Mesothelial cell of epicardium (in vitro differentiated cells): ENCODE measurements at regions not wholly inside any gene's neighbourhood (a gene's known extent, or its start where the extent isn't known, plus 50 kb on each side); places are given as distances from the start of the nearest gene placed in this dataset.

Experiments
- DNase-seq, 2 experiments: peaks; one replicate each; pipeline ENCODE4 v3.0.0; 2021; ENCODE audit warnings: low spot score in 2 of 2; ENCODE audit not compliant: unreplicated experiment in 2 of 2
- H3K27ac Mint-ChIP-seq: 2 replicates; pipeline ENCODE4 v1.8.0; 2021; ENCODE audit warnings: mixed read lengths
- H3K27me3 Mint-ChIP-seq: 2 replicates; pipeline ENCODE4 v1.8.0; 2021; ENCODE audit warnings: low read depth, mixed read lengths
- H3K36me3 Mint-ChIP-seq: 2 replicates; pipeline ENCODE4 v1.8.0; 2021; ENCODE audit warnings: mixed read lengths
- H3K4me1 Mint-ChIP-seq: 2 replicates; pipeline ENCODE4 v1.8.0; 2021; ENCODE audit warnings: mixed read lengths
- H3K4me3 Mint-ChIP-seq: 2 replicates; pipeline ENCODE4 v1.8.0; 2021; ENCODE audit warnings: mild to moderate bottlenecking, moderate library complexity, mixed read lengths
- H3K9me3 Mint-ChIP-seq: 2 replicates; pipeline ENCODE4 v1.8.0; 2021; ENCODE audit warnings: mixed read lengths
- TF ChIP-seq, protein P1 (sequence below): fragments of 200-600 bp; sonication (generic); IDR thresholded peaks from one replicate; pipeline ENCODE4 v1.5.0; 2021; ENCODE audit warnings: antibody characterized with exemption; ENCODE audit not compliant: unreplicated experiment

DNA sequence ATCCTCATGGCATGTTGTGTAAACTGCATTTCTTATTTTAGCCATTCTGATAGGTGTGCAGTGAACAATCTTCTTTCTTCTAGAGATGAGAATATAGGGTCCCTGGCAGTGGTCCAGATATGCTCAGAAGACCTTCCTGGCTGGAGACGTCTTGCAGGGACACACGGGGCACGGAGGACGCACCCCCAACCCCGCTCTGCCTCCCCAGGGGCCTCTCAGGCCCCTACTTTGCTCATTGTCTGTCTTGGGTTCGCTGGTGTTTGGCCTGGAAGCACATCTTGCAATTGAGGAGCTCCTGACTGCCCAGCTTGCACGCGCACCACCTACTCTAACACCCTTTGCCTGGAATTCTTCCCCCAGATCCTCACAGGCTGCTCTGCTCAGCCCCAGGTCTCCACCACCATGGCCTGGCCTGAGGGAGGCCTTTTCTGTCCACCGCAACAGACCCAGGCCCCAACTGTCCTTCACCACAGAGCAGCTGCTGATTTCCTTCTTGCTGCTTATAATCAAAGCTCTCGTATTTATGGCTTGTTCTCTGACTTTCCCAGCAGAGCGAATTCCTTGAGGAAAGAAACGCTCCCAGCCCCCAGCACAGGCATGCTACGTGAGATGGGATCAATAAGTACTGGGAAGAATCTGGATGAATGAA lies 295.9 kb upstream of the HDAC4 start:
- Mint-ChIP-seq H3K27me3 (no peaks in the 10 kb centered on the region), H3K4me1 (no peaks in the 10 kb centered on the region), H3K36me3 (no peaks in the 10 kb centered on the region), H3K27ac (no peak overlapping the region), H3K4me3 (no peak overlapping the region), H3K9me3 (no peaks in the 10 kb centered on the region)
- TF ChIP-seq, protein P1, sequence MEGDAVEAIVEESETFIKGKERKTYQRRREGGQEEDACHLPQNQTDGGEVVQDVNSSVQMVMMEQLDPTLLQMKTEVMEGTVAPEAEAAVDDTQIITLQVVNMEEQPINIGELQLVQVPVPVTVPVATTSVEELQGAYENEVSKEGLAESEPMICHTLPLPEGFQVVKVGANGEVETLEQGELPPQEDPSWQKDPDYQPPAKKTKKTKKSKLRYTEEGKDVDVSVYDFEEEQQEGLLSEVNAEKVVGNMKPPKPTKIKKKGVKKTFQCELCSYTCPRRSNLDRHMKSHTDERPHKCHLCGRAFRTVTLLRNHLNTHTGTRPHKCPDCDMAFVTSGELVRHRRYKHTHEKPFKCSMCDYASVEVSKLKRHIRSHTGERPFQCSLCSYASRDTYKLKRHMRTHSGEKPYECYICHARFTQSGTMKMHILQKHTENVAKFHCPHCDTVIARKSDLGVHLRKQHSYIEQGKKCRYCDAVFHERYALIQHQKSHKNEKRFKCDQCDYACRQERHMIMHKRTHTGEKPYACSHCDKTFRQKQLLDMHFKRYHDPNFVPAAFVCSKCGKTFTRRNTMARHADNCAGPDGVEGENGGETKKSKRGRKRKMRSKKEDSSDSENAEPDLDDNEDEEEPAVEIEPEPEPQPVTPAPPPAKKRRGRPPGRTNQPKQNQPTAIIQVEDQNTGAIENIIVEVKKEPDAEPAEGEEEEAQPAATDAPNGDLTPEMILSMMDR, result no peak
- no peak for DNase-seq

DNA sequence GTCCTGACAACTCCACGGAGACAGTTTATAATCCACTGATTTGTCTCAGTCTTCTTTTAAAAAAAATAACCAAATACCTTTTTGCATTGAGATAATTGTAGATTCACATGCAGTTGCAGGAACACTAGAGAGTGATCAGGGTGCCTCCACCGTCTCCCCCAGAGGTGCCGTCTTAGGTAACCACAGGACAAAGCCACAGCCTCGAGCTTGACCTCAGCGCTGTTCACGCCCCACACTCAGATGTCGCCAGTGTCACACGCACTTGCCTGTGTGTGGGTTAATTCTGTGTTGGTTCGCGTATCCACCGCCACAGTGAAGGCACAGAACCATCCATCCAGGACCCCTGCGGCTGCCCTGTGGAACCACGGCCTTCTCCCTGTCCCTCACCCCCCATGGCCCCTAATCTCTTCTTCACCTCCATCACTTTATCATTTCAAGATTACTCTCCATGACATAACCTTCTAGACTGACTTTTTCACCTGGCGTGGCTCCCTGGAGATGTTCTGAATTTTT lies 295.0 kb upstream of the HDAC4 start:
- TF ChIP-seq, protein P1, result no peak
- H3K4me3 Mint-ChIP-seq, result no peak overlapping the region
- no peaks in the 10 kb centered on the region for H3K4me1 Mint-ChIP-seq
- H3K27me3 Mint-ChIP-seq, result no peaks in the 10 kb centered on the region
- no peaks in the 10 kb centered on the region for H3K36me3 Mint-ChIP-seq
- no peaks in the 10 kb centered on the region for H3K9me3 Mint-ChIP-seq
- peak in 1 of 2 experiments; percentile 9 for DNase-seq
- H3K27ac Mint-ChIP-seq, result no peak overlapping the region

DNA sequence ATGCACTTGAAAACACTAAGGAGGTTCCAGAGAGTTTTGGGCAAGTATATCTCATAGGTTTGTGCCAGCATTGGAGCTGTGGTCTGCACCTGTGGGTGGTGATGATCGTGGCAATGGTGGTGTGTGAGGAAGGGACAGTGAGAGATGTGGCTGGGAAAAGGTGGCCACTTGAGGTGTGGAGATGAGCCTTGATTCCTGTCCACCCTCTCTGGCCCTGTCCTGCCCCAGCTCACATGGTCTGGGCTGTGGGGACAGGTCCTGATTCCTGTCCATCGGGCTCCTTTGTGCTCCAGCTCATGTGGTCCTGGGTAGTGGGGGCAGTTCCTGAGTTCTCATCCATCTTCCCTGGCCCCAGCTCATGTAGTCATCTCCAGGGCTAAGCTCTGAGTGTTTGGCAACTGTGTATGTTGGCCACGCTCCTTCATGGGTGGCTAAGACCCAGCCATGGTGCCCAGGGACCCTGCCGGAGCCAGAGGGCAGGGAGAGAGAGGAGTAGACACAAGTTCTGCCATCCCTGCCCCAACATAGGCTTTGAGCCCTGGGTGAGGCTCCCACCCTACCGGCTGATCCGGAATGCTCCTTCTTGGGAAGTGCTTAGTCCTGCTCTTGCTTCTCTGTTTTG lies 294.4 kb upstream of the HDAC4 start:
- TF ChIP-seq, protein P1, result no peak
- no peak overlapping the region for H3K4me3 Mint-ChIP-seq
- H3K36me3 Mint-ChIP-seq, result no peaks in the 10 kb centered on the region
- no peak overlapping the region for H3K27ac Mint-ChIP-seq
- peak in 1 of 2 experiments; percentile 31 for DNase-seq
- no peaks in the 10 kb centered on the region for H3K4me1 Mint-ChIP-seq
- H3K9me3 Mint-ChIP-seq, result no peaks in the 10 kb centered on the region
- no peaks in the 10 kb centered on the region for H3K27me3 Mint-ChIP-seq

DNA sequence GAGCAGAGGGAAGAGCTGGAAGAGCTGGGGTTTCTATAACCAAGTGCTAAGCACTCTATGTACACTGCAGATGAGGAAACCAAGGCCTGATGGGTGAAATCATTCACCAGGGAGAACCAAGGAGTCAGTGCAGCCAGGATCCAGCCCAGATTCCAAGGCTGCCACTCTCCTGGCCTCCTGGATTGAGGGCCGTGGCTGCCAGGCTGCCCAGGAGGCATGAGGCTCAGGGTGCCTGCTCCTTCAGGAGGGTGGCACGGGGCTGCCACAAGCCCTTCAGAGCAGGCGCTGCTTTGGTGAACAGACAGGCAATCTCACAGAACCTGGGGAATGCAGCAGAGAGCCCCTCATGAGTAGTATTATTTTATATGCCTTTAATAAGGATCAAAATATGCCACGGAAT lies 293.7 kb upstream of the HDAC4 start:
- no peaks in the 10 kb centered on the region for H3K4me1 Mint-ChIP-seq
- H3K27ac Mint-ChIP-seq, result no peak overlapping the region
- peak in 1 of 2 experiments; percentile 31 for DNase-seq
- TF ChIP-seq, protein P1, result no peak
- H3K9me3 Mint-ChIP-seq, result no peaks in the 10 kb centered on the region
- no peaks in the 10 kb centered on the region for H3K27me3 Mint-ChIP-seq
- no peak overlapping the region for H3K4me3 Mint-ChIP-seq
- no peaks in the 10 kb centered on the region for H3K36me3 Mint-ChIP-seq

DNA sequence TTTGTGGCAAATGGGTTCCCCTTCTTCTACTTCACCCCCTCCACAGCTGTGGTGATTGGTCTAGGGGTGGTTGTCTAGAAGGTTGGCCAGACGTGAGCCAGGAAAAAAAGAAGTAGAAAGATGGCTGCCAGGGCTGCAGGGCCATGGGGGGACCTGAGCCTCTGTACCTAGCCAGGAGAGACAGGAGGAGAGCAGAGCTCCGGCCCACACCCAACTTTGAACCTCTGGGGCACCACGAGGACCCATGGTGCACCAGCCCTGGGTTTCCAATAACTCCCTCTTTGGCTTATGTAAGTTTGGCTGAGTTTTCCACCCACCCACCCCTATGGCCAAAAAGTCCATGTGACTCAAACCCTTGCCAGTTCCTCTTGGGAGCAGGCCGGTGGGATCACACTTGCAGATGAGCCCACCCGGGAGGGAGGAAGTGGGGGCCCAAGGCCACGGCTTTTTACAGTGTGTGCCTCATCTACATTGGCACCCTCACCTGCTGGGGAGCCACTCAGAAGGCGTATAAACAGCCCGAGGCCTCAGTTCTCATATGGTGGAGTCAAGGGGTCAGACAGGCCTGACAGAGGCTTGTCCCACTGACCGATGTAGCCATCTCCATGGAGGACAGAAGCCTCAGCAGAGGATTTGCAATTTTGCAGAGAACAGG lies 293.1 kb upstream of the HDAC4 start:
- Mint-ChIP-seq H3K4me1 (no peaks in the 10 kb centered on the region), H3K9me3 (no peaks in the 10 kb centered on the region), H3K27me3 (no peaks in the 10 kb centered on the region), H3K27ac (no peak overlapping the region), H3K36me3 (no peaks in the 10 kb centered on the region), H3K4me3 (no peak overlapping the region)
- DNase-seq, result no peak
- TF ChIP-seq, protein P1, result no peak
